ENCODE measurements at regions not wholly inside any gene's neighbourhood (a gene's known extent, or its start where the extent isn't known, plus 50 kb on each side); places are given as distances from the start of the nearest gene placed in this dataset.
A peak's percentile ranks its signal among the peaks of the same experiment; 100 is the strongest.
"Not testable (repeated sequence)": the region's sequence is repeated elsewhere in the genome, so short reads cannot be mapped to it uniquely, and the experiment has no call there.

- FAIRE-seq: not testable (repeated sequence)
Observed at GRCh38 chr6:142016666-142017065, 116.1 kb upstream of the GJE1 start.

GRCh38 chr6:142015463-142015862 lies 117.3 kb upstream of the GJE1 start:
- not testable (repeated sequence) for DNase-seq (ENCODE audit: low spot score); FAIRE-seq

More at GRCh38 chr6:142016666-142017065, 116.1 kb upstream of the GJE1 start:
- DNase-seq (ENCODE audit: low spot score): not testable (repeated sequence)

GRCh38 chr6:142015011-142015410 lies 117.7 kb upstream of the GJE1 start:
- FAIRE-seq (no peak), DNase-seq (ENCODE audit: low spot score) (no peak)

GRCh38 chr6:142014515-142014914 lies 118.2 kb upstream of the GJE1 start:
- no peak for FAIRE-seq
- peak; percentile 82 for DNase-seq (ENCODE audit: low spot score)

- FAIRE-seq: peak; percentile 92
Observed at GRCh38 chr6:142013875-142014495, 118.7 kb upstream of the GJE1 start.

GRCh38 chr6:142013287-142013686 lies 119.4 kb upstream of the GJE1 start:
- peak; percentile 86 for DNase-seq (ENCODE audit: low spot score)
- FAIRE-seq: peak; percentile 99

More at GRCh38 chr6:142013875-142014495, 118.7 kb upstream of the GJE1 start:
- DNase-seq (ENCODE audit: low spot score): peak; percentile 79

GRCh38 chr6:142011775-142012174 lies 121.0 kb upstream of the GJE1 start:
- FAIRE-seq (no peak), DNase-seq (ENCODE audit: low spot score) (no peak)

- DNase-seq (ENCODE audit: low spot score) (no peak), FAIRE-seq (no peak)
Observed at GRCh38 chr6:142011156-142011555, 121.6 kb upstream of the GJE1 start.

GRCh38 chr6:142009647-142010046 lies 123.1 kb upstream of the GJE1 start:
- FAIRE-seq (peak; percentile 90), DNase-seq (ENCODE audit: low spot score) (peak; percentile 59)

GRCh38 chr6:142008781-142009180 lies 123.9 kb upstream of the GJE1 start:
- FAIRE-seq (no peak), DNase-seq (ENCODE audit: low spot score) (no peak)

- DNase-seq (ENCODE audit: low spot score): no peak
- no peak for FAIRE-seq
Observed at GRCh38 chr6:142008016-142008735, 124.5 kb upstream of the GJE1 start.

- no peak for FAIRE-seq
- no peak for DNase-seq (ENCODE audit: low spot score)
Observed at GRCh38 chr6:142005021-142005420, 127.7 kb upstream of the GJE1 start.

- FAIRE-seq (no peak), DNase-seq (ENCODE audit: low spot score) (no peak)
Observed at GRCh38 chr6:142002825-142003405, 129.8 kb upstream of the GJE1 start.

- FAIRE-seq: no peak
- no peak for DNase-seq (ENCODE audit: low spot score)
Observed at GRCh38 chr6:141996823-141997222, 135.9 kb upstream of the GJE1 start.

GRCh38 chr6:141992109-141992508 lies 140.6 kb upstream of the GJE1 start:
- FAIRE-seq: no peak
- DNase-seq (ENCODE audit: low spot score): no peak

- no peak for DNase-seq (ENCODE audit: low spot score)
- FAIRE-seq: no peak
Observed at GRCh38 chr6:141990840-141991239, 141.9 kb upstream of the GJE1 start.

GRCh38 chr6:141989706-141989959 lies 143.1 kb upstream of the GJE1 start:
- DNase-seq (ENCODE audit: low spot score): no peak
- no peak for FAIRE-seq

- DNase-seq (ENCODE audit: low spot score) (peak; percentile 51), FAIRE-seq (peak; percentile 68)
Observed at GRCh38 chr6:141988954-141989705, 143.6 kb upstream of the GJE1 start.

- no peak for FAIRE-seq
- DNase-seq (ENCODE audit: low spot score): no peak
Observed at GRCh38 chr6:141988327-141988726, 144.4 kb upstream of the GJE1 start.

GRCh38 chr6:141986457-141986856 lies 146.3 kb upstream of the GJE1 start:
- no peak for DNase-seq (ENCODE audit: low spot score)
- no peak for FAIRE-seq

GRCh38 chr6:141981190-141981589 lies 151.5 kb upstream of the GJE1 start:
- DNase-seq (ENCODE audit: low spot score) (no peak), FAIRE-seq (no peak)

GRCh38 chr6:141977782-141978181 lies 154.9 kb upstream of the GJE1 start:
- DNase-seq (ENCODE audit: low spot score): no peak
- FAIRE-seq: no peak

All from RCC 7860 (cell line).